HFFc6 (cell line): ENCODE measurements at regions not wholly inside any gene's neighbourhood (a gene's known extent, or its start where the extent isn't known, plus 50 kb on each side); places are given as distances from the start of the nearest gene placed in this dataset.
"Not testable (repeated sequence)": the region's sequence is repeated elsewhere in the genome, so short reads cannot be mapped to it uniquely, and the experiment has no call there.

Source experiments
- DNase-seq: peaks from one replicate; pipeline ENCODE4 v3.0.0-alpha.2; 2018
- H3K27ac Mint-ChIP-seq: 2 replicates; pipeline ENCODE4 v1.8.0; 2020; ENCODE audit warnings: mild to moderate bottlenecking, mixed read lengths
- H3K27me3 Mint-ChIP-seq: 2 replicates; pipeline ENCODE4 v1.8.0; 2021; ENCODE audit warnings: mild to moderate bottlenecking, moderate library complexity, mixed read lengths; ENCODE audit not compliant: insufficient read depth
- H3K36me3 Mint-ChIP-seq: 2 replicates; pipeline ENCODE4 v1.8.0; 2021; ENCODE audit warnings: low read depth, mixed read lengths
- H3K4me1 Mint-ChIP-seq: 2 replicates; pipeline ENCODE4 v1.8.0; 2020; ENCODE audit warnings: low read depth, mixed read lengths
- H3K4me3 Mint-ChIP-seq: 2 replicates; pipeline ENCODE4 v1.8.0; 2020; ENCODE audit warnings: mild to moderate bottlenecking, moderate library complexity, mixed read lengths
- H3K9me3 Mint-ChIP-seq: 2 replicates; pipeline ENCODE4 v1.8.0; 2020; ENCODE audit warnings: mild to moderate bottlenecking, mixed read lengths
- CTCF ChIP-seq: fragments of 200-600 bp; sonication (generic); IDR thresholded peaks from 2 replicates; pipeline ENCODE4 v1.5.0; 2021; ENCODE audit warnings: antibody characterized with exemption, mild to moderate bottlenecking

DNA sequence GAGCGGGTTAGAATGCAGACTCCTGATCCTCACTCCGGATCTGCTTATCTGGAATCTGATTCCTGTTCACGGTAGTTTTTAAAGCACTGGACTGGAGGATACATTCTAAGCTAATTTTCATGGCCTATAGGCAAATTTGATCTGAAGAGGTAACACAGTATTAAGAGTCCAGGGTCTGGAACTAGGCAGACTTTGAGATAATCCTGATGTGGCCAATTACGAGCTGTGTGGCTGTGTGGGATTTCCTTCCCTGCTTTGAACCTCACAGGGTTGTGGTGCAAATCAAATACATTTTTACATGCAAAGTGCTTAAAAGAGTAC, 285.2 kb downstream of the MIAT start:
- DNase-seq = no peak
- Mint-ChIP-seq H3K36me3 (peaks cover 3% of the 10 kb centered on the region; the same call in 1 of the 2 replicates), H3K27ac (no peak overlapping the region), H3K9me3 (peaks cover 3% of the 10 kb centered on the region), H3K4me1 (no peaks in the 10 kb centered on the region), H3K27me3 (peaks cover 20% of the 10 kb centered on the region), H3K4me3 (no peak overlapping the region)
- TF ChIP-seq CTCF = no peak

DNA sequence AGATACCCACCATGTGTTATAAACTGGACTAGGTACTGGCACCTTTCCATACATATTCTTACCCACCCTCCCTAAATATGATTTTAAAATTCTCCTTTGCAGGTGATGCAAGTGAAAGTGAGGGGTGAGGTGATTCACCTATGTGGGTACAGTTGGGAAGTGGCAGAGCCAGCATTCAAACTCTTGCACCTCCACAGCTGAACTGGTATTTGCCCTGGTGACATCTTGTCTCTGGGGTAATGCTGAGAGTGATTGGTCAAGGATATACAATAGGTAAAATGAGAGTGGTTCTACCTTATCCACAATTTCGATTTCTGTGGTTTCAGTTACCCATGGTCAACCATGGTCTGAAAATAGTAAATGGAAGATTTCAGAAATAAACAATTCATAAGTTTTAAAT, 288.2 kb downstream of the MIAT start:
- no peak overlapping the region for H3K27ac Mint-ChIP-seq
- no peaks in the 10 kb centered on the region for H3K4me1 Mint-ChIP-seq
- no peak for TF ChIP-seq CTCF
- peaks cover 8% of the 10 kb centered on the region for H3K27me3 Mint-ChIP-seq
- no peaks in the 10 kb centered on the region for H3K36me3 Mint-ChIP-seq
- H3K9me3 Mint-ChIP-seq = no peaks in the 10 kb centered on the region
- no peak overlapping the region for H3K4me3 Mint-ChIP-seq
- no peak for DNase-seq

DNA sequence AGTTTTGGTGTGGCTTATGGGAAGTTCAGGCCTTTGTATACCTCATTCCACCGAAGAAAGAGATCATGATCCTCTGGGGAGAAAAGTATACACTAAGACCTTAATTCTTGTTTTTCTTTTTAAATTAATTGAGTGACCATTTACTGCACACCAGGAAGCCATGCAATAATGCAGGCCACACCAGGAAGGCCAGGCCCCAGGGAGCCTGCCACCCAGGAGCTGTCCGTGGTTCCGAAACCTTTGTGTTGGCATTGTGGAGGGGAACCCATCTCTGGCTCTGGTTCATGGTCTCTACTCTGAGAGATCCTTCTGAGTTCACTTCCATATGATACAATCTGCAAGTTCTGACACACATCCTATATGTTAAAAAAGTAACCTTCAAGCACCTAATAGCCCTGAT, 291.8 kb downstream of the MIAT start:
- H3K27ac Mint-ChIP-seq = no peak overlapping the region
- H3K9me3 Mint-ChIP-seq = no peaks in the 10 kb centered on the region
- no peak overlapping the region for H3K4me3 Mint-ChIP-seq
- peaks cover 22% of the 10 kb centered on the region for H3K27me3 Mint-ChIP-seq
- TF ChIP-seq CTCF = no peak
- no peaks in the 10 kb centered on the region for H3K4me1 Mint-ChIP-seq
- DNase-seq = no peak
- H3K36me3 Mint-ChIP-seq = no peaks in the 10 kb centered on the region

GRCh38 chr22:26951139-26951538, 293.8 kb downstream of the MIAT start:
- not testable (repeated sequence) for H3K27ac Mint-ChIP-seq, DNase-seq, H3K4me1 Mint-ChIP-seq, H3K9me3 Mint-ChIP-seq, H3K4me3 Mint-ChIP-seq, H3K36me3 Mint-ChIP-seq
- peaks cover 31% of the 10 kb centered on the region for H3K27me3 Mint-ChIP-seq

DNA sequence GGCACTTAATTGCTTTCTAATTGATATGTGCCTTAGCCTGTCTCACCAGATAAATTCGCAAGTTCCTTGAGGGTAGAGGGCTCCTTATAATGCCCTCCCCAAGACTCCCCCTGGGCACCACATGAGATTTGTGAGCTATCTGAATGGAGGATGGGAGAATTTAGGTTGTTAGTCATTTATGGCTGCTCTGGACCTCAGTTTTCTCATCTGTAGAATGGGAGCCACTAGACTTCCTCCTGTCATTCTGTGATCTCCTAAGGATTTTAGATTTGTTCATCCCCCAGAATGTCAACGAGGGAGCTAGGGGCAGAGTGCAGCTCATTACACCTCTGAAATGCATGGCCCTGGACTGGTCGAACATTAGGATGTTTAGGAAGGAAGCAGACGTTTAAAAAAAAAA, 294.6 kb downstream of the MIAT start:
- Mint-ChIP-seq H3K27me3 (peaks cover 29% of the 10 kb centered on the region), H3K4me1 (no peaks in the 10 kb centered on the region), H3K9me3 (no peaks in the 10 kb centered on the region), H3K36me3 (no peaks in the 10 kb centered on the region), H3K4me3 (no peak overlapping the region), H3K27ac (no peak overlapping the region)
- no peak for DNase-seq
- TF ChIP-seq CTCF = no peak

GRCh38 chr22:26952451-26953011, 295.1 kb downstream of the MIAT start:
- DNase-seq = no peak
- Mint-ChIP-seq H3K36me3 (no peaks in the 10 kb centered on the region), H3K4me1 (no peaks in the 10 kb centered on the region), H3K9me3 (no peaks in the 10 kb centered on the region), H3K4me3 (no peak overlapping the region), H3K27ac (no peak overlapping the region), H3K27me3 (peaks cover 28% of the 10 kb centered on the region)
- TF ChIP-seq CTCF = no peak
